HL-60 (cell line): ENCODE measurements at regions not wholly inside any gene's neighbourhood (a gene's known extent, or its start where the extent isn't known, plus 50 kb on each side); places are given as distances from the start of the nearest gene placed in this dataset.

Source experiments
- CTCF ChIP-seq: IDR thresholded peaks from one replicate; pipeline ENCODE4 v1.5.1; 2011; ENCODE audit warnings: low read length, control low read depth, inconsistent platforms; ENCODE audit not compliant: insufficient read depth
- GABPA ChIP-seq: IDR thresholded peaks from 2 replicates; pipeline ENCODE4 v1.6.1; 2012; ENCODE audit warnings: low read depth
- POLR2AphosphoS5 ChIP-seq: IDR thresholded peaks from 2 replicates; pipeline ENCODE4 v1.6.1; 2012; ENCODE audit warnings: low read depth
- TF ChIP-seq, protein P1 (sequence below): IDR thresholded peaks from 2 replicates; pipeline ENCODE4 v1.6.1; 2012; ENCODE audit warnings: low read depth; ENCODE audit not compliant: insufficient replicate concordance

GRCh38 chr2:76160670-76161069 lies 450.0 kb upstream of the GCFC2 start:
- TF ChIP-seq CTCF (no peak), GABPA (no peak), POLR2AphosphoS5 (no peak)
- TF ChIP-seq, protein P1, sequence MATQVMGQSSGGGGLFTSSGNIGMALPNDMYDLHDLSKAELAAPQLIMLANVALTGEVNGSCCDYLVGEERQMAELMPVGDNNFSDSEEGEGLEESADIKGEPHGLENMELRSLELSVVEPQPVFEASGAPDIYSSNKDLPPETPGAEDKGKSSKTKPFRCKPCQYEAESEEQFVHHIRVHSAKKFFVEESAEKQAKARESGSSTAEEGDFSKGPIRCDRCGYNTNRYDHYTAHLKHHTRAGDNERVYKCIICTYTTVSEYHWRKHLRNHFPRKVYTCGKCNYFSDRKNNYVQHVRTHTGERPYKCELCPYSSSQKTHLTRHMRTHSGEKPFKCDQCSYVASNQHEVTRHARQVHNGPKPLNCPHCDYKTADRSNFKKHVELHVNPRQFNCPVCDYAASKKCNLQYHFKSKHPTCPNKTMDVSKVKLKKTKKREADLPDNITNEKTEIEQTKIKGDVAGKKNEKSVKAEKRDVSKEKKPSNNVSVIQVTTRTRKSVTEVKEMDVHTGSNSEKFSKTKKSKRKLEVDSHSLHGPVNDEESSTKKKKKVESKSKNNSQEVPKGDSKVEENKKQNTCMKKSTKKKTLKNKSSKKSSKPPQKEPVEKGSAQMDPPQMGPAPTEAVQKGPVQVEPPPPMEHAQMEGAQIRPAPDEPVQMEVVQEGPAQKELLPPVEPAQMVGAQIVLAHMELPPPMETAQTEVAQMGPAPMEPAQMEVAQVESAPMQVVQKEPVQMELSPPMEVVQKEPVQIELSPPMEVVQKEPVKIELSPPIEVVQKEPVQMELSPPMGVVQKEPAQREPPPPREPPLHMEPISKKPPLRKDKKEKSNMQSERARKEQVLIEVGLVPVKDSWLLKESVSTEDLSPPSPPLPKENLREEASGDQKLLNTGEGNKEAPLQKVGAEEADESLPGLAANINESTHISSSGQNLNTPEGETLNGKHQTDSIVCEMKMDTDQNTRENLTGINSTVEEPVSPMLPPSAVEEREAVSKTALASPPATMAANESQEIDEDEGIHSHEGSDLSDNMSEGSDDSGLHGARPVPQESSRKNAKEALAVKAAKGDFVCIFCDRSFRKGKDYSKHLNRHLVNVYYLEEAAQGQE: no peak
